ENCODE measurements at regions not wholly inside any gene's neighbourhood (a gene's known extent, or its start where the extent isn't known, plus 50 kb on each side); places are given as distances from the start of the nearest gene placed in this dataset.

- no peak for TF ChIP-seq CTCF (IDR thresholded peaks at IDR 0.05)
- intact Hi-C loops (cut with DNase I): no loop called here
- Histone ChIP-seq H3K9me3 (no peaks in the 10 kb centered on the region), H3K36me3 (no peaks in the 10 kb centered on the region), H3K9ac (ENCODE audit: low read depth in 2 of 2, low read length in 2 of 2) (no peak overlapping the region), H3K4me1 (no peaks in the 10 kb centered on the region), H3K27me3 (no peaks in the 10 kb centered on the region), H3K27ac (no peak overlapping the region), H3K4me3 (no peak overlapping the region)
- DNase-seq: no peak
Observed at GRCh38 chr3:118479376-118479775, 555.3 kb downstream of the IGSF11 start.

GRCh38 chr3:118480101-118480860 is 554.4 kb downstream of the IGSF11 start:
- H3K36me3 ChIP-seq: no peaks in the 10 kb centered on the region
- no peak for TF ChIP-seq CTCF (IDR thresholded peaks at IDR 0.05)

GRCh38 chr3:118485693-118486092 is 549.0 kb downstream of the IGSF11 start:
- TF ChIP-seq CTCF (IDR thresholded peaks at IDR 0.05): no peak
- Histone ChIP-seq H3K27me3 (no peaks in the 10 kb centered on the region), H3K27ac (no peak overlapping the region), H3K36me3 (no peaks in the 10 kb centered on the region), H3K4me1 (no peaks in the 10 kb centered on the region), H3K9ac (ENCODE audit: low read depth in 2 of 2, low read length in 2 of 2) (no peak overlapping the region), H3K4me3 (no peak overlapping the region), H3K9me3 (no peaks in the 10 kb centered on the region)
- intact Hi-C loops (cut with DNase I): no loop called here
- no peak for DNase-seq

More at GRCh38 chr3:118480101-118480860, 554.4 kb downstream of the IGSF11 start:
- Histone ChIP-seq H3K4me1 (no peaks in the 10 kb centered on the region), H3K4me3 (no peak overlapping the region), H3K9ac (ENCODE audit: low read depth in 2 of 2, low read length in 2 of 2) (no peak overlapping the region), H3K27me3 (no peaks in the 10 kb centered on the region), H3K27ac (no peak overlapping the region), H3K9me3 (no peaks in the 10 kb centered on the region)
- DNase-seq: no peak
- intact Hi-C loops (cut with DNase I): no loop called here

GRCh38 chr3:118487734-118488133 is 546.9 kb downstream of the IGSF11 start:
- no peak for TF ChIP-seq CTCF (IDR thresholded peaks at IDR 0.05)
- intact Hi-C loops (cut with DNase I): no loop called here
- Histone ChIP-seq H3K9me3 (no peaks in the 10 kb centered on the region), H3K4me1 (no peaks in the 10 kb centered on the region), H3K9ac (ENCODE audit: low read depth in 2 of 2, low read length in 2 of 2) (no peak overlapping the region), H3K27me3 (no peaks in the 10 kb centered on the region), H3K27ac (no peak overlapping the region), H3K36me3 (no peaks in the 10 kb centered on the region), H3K4me3 (no peak overlapping the region)
- DNase-seq: no peak

- no peak overlapping the region for H3K27ac ChIP-seq
- H3K36me3 ChIP-seq: no peaks in the 10 kb centered on the region
- no peaks in the 10 kb centered on the region for H3K9me3 ChIP-seq
- H3K9ac ChIP-seq (ENCODE audit: low read depth in 2 of 2, low read length in 2 of 2): no peak overlapping the region
- H3K27me3 ChIP-seq: no peaks in the 10 kb centered on the region
- no peak overlapping the region for H3K4me3 ChIP-seq
- TF ChIP-seq CTCF (IDR thresholded peaks at IDR 0.05): no peak
- intact Hi-C loops (cut with DNase I): no loop called here
- H3K4me1 ChIP-seq: no peaks in the 10 kb centered on the region
- DNase-seq: no peak
Observed at GRCh38 chr3:118488732-118489131, 545.9 kb downstream of the IGSF11 start.

Data from colonic mucosa (tissue), 4 donors.